NCI-H2196 (cell line): ENCODE measurements at regions not wholly inside any gene's neighbourhood (a gene's known extent, or its start where the extent isn't known, plus 50 kb on each side); places are given as distances from the start of the nearest gene placed in this dataset.

Source experiments
- DNase-seq: peaks from one replicate; lab custom pipeline; 2025; ENCODE audit not compliant: unreplicated experiment; lab: John Stamatoyannopoulos, UW

DNA sequence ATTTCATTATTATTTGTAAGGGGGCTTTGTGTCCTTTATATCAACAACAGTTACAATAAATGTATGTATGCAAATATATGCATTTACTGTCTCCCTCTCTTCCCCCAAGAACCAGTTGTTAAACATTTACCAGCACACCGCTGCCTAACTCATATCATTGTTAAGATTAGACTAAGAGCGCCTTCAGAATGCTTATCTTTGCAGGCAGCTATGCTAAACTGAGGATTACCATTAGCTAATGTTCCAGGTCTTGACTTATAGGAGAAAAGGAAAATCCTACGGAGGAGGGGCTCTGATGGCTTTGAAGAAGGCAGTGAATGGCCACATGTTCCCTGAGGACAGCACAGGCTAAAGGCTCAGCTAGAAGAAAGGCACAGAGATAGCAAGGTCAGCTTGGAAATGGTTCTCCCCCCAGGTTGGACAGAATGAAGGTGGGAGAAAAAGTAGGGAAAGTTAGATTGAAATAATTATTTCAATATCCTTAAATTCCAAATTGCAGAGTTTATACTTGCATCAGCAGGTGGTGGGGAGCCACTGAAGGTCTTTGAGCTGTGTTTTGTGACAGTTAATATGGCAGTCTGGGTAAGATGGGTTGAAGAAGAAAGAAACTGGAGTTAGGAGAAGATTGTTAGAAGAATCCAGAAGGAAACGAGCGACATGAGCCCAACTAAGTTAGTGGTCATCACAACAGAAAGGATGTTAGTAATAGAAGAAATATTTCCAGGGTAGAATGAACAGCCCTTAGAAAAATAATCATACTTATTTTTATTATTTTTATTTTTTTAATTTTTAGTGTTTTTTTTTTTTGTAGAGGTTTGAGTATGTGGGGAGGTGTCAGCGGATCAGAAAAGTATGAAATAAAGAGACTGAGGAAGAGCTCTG is 87.0 kb upstream of the MAF start:
- no peak for DNase-seq

DNA sequence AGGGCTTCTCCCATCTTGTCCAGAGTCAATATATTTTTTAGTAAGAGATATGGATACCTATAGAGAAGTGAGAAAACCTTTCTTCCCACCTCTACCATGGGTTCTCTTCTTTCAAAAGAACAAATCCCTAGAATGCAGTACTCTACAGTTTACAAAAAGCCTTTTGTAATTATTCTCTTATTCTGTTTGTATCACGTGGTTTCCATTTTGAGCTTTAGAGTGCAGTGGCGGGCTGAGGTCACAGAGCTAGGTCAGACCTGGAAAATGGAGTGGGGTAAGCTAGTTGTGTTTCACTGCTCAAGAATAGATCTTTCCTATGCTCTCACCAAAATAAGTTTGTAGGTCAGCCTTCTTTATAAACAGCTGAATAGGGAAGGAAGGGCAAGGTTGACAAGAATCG is 85.3 kb upstream of the MAF start:
- no peak for DNase-seq

DNA sequence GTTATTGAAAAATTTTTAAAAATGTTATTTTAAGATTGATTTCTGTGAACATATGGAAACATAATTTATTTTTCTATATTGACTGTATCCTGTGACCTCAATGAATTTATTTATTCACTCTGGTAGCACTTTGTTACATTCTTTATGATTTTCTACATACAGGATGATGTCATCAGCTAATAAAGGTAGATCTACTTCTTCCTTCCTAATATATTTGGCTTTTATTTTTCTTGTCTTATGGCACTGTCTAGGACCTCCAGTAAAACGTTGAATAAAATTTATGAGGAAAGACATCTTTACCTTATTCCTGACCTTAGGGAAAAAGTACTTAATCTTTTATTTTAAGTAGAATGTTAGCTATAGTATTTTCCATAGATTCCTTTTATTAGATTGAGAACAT is 78.8 kb upstream of the MAF start:
- no peak for DNase-seq

DNA sequence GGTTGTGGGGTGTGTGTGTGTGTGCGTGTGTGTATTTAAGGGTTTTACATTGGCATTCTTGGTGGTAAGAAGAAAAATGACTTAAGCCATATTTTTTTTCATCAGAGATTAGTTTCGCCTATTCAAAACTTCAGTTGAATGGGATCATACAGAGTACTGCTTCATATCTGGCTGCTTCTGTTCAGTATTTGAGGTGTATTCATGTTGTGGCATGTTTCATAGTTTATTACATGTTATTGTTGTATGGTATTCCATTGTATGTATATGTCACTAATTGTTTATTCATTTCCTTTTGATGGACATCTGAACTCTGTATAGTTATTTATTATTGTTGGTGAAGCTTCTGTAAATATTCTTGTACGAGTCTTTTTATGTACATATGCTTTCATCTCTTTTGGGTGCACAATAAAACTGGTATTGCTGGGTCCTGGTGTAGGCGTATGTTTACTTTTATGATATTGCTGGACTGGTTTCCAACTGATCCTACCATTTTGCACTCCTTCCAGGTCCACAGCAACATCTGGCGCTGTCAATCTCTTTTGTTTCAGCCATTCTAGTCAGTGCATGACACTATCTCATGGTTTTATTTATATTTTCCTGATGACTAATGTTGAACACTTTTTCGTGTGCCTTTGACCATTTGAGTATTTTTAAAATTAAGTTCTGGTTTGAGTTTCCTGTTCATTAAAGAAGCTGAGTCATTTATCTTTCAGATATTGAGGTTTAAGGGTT is 77.4 kb upstream of the MAF start:
- no peak for DNase-seq

DNA sequence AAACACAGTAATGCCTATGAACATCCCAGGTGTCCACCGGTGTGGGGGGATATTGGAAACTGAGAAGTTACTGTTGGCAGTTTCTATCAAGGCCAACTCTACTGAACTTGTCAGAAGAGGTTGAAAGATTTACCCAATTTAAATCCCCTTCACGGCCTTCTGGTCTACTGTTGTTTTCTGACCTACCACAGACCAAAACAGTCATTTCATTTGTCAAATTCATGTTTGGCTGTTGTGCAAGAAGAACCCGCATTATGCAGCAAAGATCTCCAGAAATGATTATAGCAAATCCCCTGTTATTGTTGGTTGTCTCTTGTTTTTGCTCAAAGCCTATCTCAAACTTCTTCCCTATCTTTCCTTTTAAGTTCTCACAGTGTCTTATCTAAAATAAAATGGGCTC is 73.1 kb upstream of the MAF start:
- DNase-seq, result no peak

DNA sequence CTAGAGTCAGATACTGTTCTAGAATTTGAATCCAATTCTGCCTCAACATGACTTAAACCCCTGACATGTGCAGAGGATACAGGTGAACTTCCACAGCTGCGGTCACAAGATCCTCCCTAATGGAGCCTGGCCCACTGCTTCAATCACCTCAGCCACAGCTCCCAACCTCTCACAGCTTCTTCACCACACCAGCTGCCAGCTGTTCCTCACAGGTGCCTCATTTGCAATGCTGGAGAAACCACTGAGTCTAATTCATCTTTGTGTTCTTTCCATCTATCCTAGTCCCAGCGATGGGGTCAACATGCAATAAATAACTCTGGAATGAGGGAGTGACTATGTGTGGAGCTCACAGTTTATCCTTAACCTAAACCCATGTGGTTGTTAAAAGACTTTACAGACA is 72.0 kb upstream of the MAF start:
- no peak for DNase-seq

DNA sequence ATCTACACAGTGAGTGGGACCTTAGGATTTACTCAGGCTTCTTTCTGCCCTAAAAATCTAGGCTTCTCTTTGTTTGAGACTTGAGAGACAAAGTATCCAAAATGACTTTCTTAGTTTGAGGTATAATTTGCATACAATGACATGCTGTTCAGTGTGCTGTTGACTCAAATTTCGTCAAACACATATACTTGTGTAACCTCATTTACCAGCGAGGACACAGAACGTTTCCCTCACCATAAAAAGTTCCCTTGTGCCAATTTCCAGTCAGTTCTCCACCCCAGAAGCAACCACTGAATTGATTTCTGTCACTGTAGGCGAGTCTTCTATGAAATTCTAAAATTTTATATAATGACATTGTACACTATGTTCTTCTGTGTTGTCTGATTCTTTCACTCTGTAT is 68.0 kb upstream of the MAF start:
- DNase-seq, result no peak

DNA sequence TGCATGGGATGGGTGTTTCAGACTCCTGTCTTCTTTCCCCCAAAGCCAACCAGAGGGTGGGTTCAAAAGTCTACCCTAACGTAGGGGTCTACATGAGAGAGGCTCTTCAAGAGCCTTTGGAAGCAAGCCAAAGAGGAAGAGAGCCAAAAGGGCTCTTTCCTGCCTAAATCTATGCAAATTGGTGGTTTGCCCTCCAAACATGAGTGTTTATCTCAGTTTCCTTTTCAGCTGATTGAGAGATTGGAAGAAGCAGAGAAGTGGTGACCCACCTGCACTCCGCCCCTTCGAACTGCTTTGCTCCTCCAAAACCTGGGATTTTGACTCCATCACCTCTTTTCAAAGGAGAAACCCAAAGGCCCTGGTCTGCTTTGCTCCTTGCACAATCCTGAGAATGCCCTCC is 65.4 kb upstream of the MAF start:
- no peak for DNase-seq

DNA sequence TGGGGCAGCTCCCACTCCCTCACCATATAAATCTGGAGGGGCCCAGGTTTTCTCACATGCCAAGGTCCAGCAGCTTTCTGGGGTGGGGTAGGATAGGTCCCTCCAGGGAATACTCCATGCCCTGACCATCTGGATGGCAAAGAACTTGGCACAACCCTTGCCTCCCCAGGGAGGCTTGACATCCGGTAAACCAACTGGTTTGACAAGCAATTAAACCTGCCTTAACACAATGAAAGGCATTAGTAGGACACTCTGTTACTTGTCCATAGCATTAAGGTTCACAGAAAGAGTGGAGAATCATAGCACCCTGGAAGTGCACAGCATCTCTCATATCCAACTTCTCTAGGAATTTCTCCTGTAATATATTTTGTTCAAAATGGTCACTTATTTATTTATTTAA is 63.9 kb upstream of the MAF start:
- no peak for DNase-seq

DNA sequence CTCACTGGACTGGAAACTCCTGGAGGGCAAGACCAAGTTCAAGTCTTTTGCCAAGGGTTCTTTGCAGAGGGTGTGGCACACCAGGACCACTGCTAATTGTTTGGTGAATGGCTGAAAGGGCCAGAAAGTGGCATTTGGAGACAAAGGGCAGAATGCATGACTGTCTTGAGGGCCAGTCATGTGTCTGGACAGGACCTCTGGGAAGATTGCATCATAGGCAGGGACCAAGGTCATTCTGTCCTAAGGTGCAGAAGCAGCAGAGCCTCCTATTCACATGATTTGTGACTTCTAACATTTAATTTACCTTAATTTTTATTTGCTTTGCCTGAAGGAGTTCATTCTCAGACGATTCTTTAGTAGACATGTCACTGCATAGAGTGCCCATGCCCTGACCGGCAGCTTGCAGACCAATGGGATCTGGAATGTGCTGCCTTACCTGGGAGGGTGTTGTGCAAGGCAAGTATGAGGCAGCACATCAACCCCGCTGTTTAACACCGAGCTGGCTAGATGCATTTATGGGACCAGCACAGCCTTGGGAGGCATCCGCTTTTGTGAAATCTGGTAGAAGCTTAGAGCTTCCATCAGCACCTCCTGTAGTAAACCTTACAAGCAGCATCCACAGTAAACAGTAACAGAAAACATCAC is 62.3 kb upstream of the MAF start:
- DNase-seq, result no peak

DNA sequence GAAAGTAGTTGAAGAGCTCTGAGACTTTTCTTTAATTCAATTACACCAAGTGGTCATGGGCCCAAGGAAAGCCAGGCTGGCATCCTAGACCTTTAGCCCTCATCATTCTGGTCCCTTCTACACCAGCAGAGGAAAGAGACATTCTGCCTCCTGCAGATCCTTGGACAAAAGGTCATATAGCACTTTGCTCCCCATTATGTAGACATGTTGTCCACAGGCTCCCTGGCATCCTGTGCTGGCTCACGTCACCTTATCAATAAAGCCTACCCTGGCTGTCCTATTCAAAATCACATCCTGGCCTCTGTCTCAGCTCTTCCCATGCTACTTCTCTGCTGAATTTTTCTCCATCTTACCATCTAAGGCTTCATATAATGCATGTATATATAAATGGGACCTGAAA is 61.6 kb upstream of the MAF start:
- no peak for DNase-seq

DNA sequence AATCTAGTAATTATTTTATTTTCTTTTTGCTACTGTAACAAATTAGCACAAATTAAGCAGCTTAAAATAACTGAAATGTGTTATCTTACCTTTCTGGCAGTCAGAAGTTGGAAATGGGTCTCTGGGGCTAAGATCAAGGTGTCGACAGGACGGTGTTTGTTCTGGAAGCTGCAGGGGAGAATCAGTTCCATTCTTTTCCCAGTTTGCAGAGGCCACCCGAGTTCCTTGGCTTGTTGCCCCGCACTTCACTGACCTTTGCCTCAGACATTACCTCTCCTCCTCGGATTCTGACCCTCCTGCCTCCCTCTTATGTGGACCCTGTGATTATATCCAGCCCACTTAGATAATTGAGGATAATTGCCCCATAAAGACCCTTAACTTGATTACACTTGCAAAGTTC is 61.0 kb upstream of the MAF start:
- no peak for DNase-seq

DNA sequence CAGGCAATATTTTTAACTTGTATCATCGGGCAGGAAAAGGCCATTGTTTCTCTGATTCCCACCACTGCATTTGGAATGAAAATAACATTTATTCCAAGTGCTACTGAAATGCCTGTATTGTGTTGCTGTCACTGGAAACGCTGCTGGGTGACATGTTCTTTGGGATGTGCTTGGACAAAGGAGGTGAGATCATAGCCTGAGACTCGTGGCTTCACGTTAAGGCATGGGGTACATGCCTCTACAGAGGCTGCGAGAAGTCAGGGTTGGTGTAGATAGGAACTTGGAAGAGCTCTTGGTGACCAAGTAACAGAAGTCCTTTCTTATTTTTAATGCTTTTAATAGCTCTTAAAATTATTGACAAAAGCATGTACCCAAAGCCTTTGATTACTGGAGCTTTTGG is 58.8 kb upstream of the MAF start:
- no peak for DNase-seq

DNA sequence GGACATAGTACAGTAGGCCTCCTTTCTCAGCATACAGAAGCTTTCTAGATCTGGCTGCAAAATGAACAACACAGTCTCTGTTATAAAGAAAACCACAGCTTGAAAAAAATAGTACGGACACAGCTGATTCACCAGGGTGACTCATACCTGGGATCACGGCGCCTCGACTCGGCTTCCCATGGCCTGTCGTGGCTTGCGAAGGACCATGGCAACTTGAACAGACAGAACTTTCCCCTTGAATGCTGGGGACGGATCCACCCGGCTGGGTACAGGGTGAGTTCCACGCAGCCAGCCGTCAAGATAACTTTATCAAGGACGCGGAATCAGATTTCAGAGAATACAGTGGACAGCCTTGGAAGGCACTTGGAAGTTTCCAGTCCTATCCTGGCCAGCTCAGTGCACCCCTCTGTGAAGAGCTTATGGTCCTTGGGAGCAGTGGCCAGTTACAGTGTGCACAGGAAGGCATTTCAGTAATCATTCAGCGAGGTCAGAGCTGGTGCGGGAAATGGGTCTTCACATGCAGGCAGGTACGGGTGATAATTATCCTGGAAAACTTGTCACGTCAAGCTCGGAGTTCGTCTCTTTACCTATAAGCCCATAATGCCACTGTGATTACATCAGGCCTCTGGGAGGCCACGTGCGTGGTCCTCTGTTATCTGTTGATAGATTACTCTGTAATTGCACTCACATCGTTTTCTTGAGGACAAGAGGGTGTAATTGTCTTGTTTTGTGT is 57.9 kb upstream of the MAF start:
- no peak for DNase-seq

DNA sequence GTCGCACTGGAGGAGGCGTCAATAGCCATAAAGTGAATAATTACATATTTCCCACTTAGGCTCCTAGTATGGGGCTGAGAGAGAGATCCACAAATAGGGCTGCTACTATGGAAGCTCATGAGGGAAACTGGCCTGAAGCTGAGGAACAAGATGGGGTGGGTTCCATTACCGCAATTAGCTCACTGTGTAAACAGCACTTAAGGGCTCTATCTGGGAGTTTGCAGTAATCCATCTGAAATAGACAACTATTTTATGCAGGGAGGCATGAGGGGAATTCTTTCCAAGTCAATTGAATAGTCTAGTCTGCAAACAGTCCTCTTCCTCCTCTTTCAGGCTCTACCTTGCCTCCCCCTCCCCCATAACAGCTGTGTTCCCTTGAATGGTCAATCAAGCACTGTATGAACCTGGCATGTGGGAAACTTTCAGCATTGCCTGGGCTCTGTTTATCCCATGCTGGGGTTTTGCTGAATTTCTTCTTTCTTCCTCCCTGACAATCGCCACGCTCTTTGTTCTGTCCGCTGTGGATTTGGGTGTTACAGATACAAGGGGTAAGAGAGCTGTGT is 56.1 kb upstream of the MAF start:
- DNase-seq, result no peak

DNA sequence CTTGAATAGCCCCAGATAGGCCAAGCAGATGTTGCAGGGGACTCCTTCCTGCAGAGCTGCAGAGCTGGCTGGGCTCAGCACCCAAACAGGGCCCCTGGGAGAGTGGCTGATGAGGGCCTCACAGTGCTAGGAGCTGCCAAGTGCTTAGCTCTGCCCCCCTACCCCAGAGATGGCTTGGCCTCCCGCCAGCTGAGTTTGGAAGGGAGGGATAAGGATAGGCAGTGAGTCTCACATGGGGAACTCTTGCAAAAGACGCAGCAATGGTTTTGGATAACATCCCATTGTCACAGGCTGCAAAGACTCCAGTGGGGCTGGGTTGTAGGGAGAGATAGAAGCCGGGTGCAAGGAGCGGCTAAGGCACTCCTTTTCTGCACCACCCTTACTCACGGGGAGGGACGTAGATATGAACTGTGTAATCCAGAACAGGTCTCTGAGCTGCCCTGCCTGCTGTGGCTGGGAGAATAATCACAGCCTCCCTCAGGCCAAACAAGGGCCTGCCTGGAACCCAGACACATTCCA is 52.9 kb upstream of the MAF start:
- DNase-seq, result no peak

DNA sequence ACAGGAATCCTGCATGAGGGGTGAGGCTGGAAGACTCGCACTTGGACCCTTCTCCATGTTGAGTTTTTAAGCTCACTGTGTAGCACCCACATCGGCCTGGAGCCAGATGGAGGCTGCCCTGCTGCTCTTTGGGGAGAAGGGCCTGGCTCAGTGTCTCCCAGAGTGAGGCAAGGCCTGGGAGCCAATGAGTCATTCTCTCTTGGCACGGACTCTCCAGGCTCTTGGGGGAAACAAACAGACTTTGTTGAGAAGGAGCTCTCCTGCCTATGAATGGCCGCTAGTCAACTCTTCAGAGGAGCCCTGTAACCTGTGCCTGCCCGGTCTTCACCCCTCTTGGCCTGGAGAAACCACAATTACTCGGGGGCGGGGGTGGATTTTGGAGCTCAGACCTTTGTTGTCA is 50.8 kb upstream of the MAF start:
- peak; percentile 12 for DNase-seq
